K562 (cell line): ENCODE measurements at regions not wholly inside any gene's neighbourhood (a gene's known extent, or its start where the extent isn't known, plus 50 kb on each side); places are given as distances from the start of the nearest gene placed in this dataset. TPM values are rescaled to one million over a fixed set of nuclear protein-coding genes. Genes with fewer than 3 reads are reported as not detected.

Source experiments
- CBX3 ChIP-seq, 2 experiments: IDR thresholded peaks; 1 replicate in 1 of 2; 2 replicates in 1 of 2; pipeline ENCODE4 v1.6.1; 2012; ENCODE audit warnings: inconsistent platforms in 2 of 2, low read length in 2 of 2, borderline replicate concordance in 1 of 2, control low read depth in 1 of 2
- EP300 ChIP-seq: IDR thresholded peaks from 2 replicates; pipeline ENCODE4 v1.6.1; 2012; ENCODE audit warnings: low read length, improper control_type of control experiment
- MEIS2 ChIP-seq: fragments of 450-650 bp; IDR thresholded peaks from 2 replicates; pipeline ENCODE4 v1.6.1; 2014; ENCODE audit warnings: mild to moderate bottlenecking; ENCODE audit not compliant: partially characterized antibody
- NFIX ChIP-seq: fragments of 250-450 bp; sonication (Bioruptor Pico); IDR thresholded peaks from 2 replicates; pipeline ENCODE4 v1.4.0; 2020; ENCODE audit warnings: low read depth, mild to moderate bottlenecking, moderate library complexity
- SIRT6 ChIP-seq: IDR thresholded peaks from one replicate; pipeline ENCODE4 v1.6.1; 2012; ENCODE audit warnings: low read depth, mild to moderate bottlenecking, control low read depth, inconsistent platforms, low read length, moderate library complexity
- ZFP1 ChIP-seq: fragments of 450-650 bp; formaldehyde crosslinking; IDR thresholded peaks from 2 replicates; pipeline ENCODE4 v1.4.0; 2020; ENCODE audit warnings: mild to moderate bottlenecking, mixed read lengths
- small RNA-seq: library from RNA; depleted of rRNA; stranded (forward); fragments of <200 nt; gene quantifications from one replicate; pipeline ENCODE3, GENCODE V24; 2014
- TF ChIP-seq, protein P1 (sequence below): fragments of 250-450 bp; sonication (Bioruptor Pico); IDR thresholded peaks from 2 replicates; pipeline ENCODE4 v1.4.0; 2020; ENCODE audit warnings: borderline replicate concordance

DNA sequence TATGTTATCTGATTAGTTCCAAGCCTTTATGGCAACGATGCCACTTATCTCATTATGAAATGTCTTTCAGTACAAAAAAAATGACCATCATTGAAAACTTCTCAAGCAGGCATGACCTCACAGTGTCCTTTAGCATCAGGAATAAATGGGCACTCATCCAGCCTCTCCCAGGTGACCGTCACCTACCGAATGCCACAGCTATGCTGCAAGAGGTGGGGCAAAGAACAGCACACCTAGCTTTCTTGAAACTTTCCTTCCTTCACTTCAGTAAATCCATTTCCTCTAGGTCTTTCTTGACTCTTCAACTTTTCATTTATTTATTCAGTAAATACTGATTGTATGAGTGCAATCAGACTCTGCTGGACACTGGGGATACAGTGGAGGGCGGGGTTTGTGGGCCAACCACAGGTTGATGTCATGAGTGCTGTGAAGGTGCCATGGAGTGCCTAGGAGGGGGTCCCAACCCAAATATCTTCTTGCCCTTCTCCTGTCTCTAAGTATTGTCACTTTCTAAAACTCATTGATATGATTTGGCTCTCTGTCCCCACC lies 54.3 kb upstream of the HK2 start (continued):
- TF ChIP-seq MEIS2 (no peak), EP300 (no peak), NFIX (no peak), CBX3 (IDR thresholded peaks at IDR 0.05; ENCODE audit: borderline replicate concordance in 1 of 2, low read length in 2 of 2) (no peak), ZFP1 (CRISPR knock-in tag) (no peak), SIRT6 (no peak)
- TF ChIP-seq, protein P1, sequence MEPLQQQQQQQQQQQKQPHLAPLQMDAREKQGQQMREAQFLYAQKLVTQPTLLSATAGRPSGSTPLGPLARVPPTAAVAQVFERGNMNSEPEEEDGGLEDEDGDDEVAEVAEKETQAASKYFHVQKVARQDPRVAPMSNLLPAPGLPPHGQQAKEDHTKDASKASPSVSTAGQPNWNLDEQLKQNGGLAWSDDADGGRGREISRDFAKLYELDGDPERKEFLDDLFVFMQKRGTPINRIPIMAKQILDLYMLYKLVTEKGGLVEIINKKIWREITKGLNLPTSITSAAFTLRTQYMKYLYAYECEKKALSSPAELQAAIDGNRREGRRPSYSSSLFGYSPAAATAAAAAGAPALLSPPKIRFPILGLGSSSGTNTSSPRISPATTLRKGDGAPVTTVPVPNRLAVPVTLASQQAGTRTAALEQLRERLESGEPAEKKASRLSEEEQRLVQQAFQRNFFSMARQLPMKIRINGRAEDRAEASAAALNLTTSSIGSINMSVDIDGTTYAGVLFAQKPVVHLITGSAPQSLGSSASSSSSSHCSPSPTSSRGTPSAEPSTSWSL (CRISPR knock-in tag), result no peak

Small RNA genes in the stretch of these regions (small RNA-seq; reads per million reads assigned to genes)
- gene AC007387.1, result not detected
